Peyer's patch (tissue), 4 donors: ENCODE measurements at regions not wholly inside any gene's neighbourhood (a gene's known extent, or its start where the extent isn't known, plus 50 kb on each side); places are given as distances from the start of the nearest gene placed in this dataset.

Source experiments
- DNase-seq, 3 donors: peaks; one replicate each; pipeline ENCODE4 v3.0.0-alpha.2; 2017 to 2019
- H3K27ac ChIP-seq, 4 donors: fragments of 200-600 bp; sonication (generic); one replicate each; pipeline ENCODE4 v1.5.1; 2016 to 2019
- H3K27me3 ChIP-seq, 2 donors: fragments of 200-600 bp; sonication (generic); one replicate each; pipeline ENCODE4 v1.5.1; 2019
- H3K36me3 ChIP-seq, 3 donors: fragments of 200-600 bp; sonication (generic); one replicate each; pipeline ENCODE4 v1.5.1; 2016 to 2019
- H3K4me1 ChIP-seq, 4 donors: fragments of 200-600 bp; sonication (generic); one replicate each; pipeline ENCODE4 v1.5.1; 2016 to 2019
- H3K4me3 ChIP-seq, 4 donors: fragments of 200-600 bp; sonication (generic); 1 replicate in 3 of 4; 2 replicates in 1 of 4; pipeline ENCODE4 v1.5.1; 2016 to 2019; ENCODE audit warnings: mild to moderate bottlenecking in 1 of 4
- H3K9me3 ChIP-seq, 4 donors: fragments of 200-600 bp; sonication (generic); one replicate each; pipeline ENCODE4 v1.5.1; 2016 to 2019; ENCODE audit warnings: mild to moderate bottlenecking in 1 of 4
- CTCF ChIP-seq, 6 experiments: fragments of 450-650 bp in 4 of 6; fragments of 200-600 bp in 2 of 6; sonication (generic) in 1 of 6; IDR thresholded peaks; one replicate each; pipeline ENCODE4 v1.5.1; 2017 to 2019; ENCODE audit warnings: antibody characterized with exemption in 6 of 6, mild to moderate bottlenecking in 3 of 6, moderate library complexity in 1 of 6
- POLR2A ChIP-seq, 2 donors: fragments of 450-650 bp; IDR thresholded peaks; one replicate each; pipeline ENCODE4 v1.5.1; 2017; ENCODE audit warnings: antibody characterized with exemption in 2 of 2, mild to moderate bottlenecking in 2 of 2, moderate library complexity in 2 of 2

GRCh38 chr6:91082311-91082832, 495.5 kb upstream of the MAP3K7 start:
- Histone ChIP-seq H3K4me1 (no peaks in the 10 kb centered on the region), H3K4me3 (no peak overlapping the region), H3K36me3 (no peaks in the 10 kb centered on the region), H3K9me3 (no peaks in the 10 kb centered on the region), H3K27me3 (no peaks in the 10 kb centered on the region), H3K27ac (no peak overlapping the region)
- no peak for TF ChIP-seq POLR2A (IDR thresholded peaks at IDR 0.05)
- no peak for TF ChIP-seq CTCF (IDR thresholded peaks at IDR 0.05)
- no peak for DNase-seq

- no peak for DNase-seq
- H3K4me1 ChIP-seq: no peaks in the 10 kb centered on the region
- H3K4me3 ChIP-seq: no peak overlapping the region
- H3K9me3 ChIP-seq: no peaks in the 10 kb centered on the region
- TF ChIP-seq POLR2A (IDR thresholded peaks at IDR 0.05) (no peak), CTCF (IDR thresholded peaks at IDR 0.05) (peak in 4 of 6 experiments; percentile 54 to 76 (median 68))
- H3K27ac ChIP-seq: no peak overlapping the region
- no peaks in the 10 kb centered on the region for H3K36me3 ChIP-seq
- H3K27me3 ChIP-seq: no peaks in the 10 kb centered on the region
Measured at GRCh38 chr6:91081452-91082067, 494.7 kb upstream of the MAP3K7 start.

GRCh38 chr6:91080871-91081270, 494.0 kb upstream of the MAP3K7 start:
- Histone ChIP-seq H3K9me3 (no peaks in the 10 kb centered on the region), H3K4me3 (no peak overlapping the region), H3K4me1 (no peaks in the 10 kb centered on the region), H3K36me3 (no peaks in the 10 kb centered on the region), H3K27me3 (no peaks in the 10 kb centered on the region), H3K27ac (no peak overlapping the region)
- DNase-seq: no peak
- no peak for TF ChIP-seq CTCF (IDR thresholded peaks at IDR 0.05)
- TF ChIP-seq POLR2A (IDR thresholded peaks at IDR 0.05): no peak

GRCh38 chr6:91079969-91080368, 493.1 kb upstream of the MAP3K7 start:
- Histone ChIP-seq H3K36me3 (no peaks in the 10 kb centered on the region), H3K9me3 (no peaks in the 10 kb centered on the region), H3K27ac (no peak overlapping the region), H3K4me1 (no peaks in the 10 kb centered on the region), H3K27me3 (no peaks in the 10 kb centered on the region), H3K4me3 (no peak overlapping the region)
- TF ChIP-seq POLR2A (IDR thresholded peaks at IDR 0.05) (no peak), CTCF (IDR thresholded peaks at IDR 0.05) (no peak)
- DNase-seq: no peak

- no peaks in the 10 kb centered on the region for H3K27me3 ChIP-seq
- no peaks in the 10 kb centered on the region for H3K9me3 ChIP-seq
- no peak overlapping the region for H3K4me3 ChIP-seq
- TF ChIP-seq POLR2A (IDR thresholded peaks at IDR 0.05) (no peak), CTCF (IDR thresholded peaks at IDR 0.05) (no peak)
- no peak overlapping the region for H3K27ac ChIP-seq
- no peak for DNase-seq
- no peaks in the 10 kb centered on the region for H3K36me3 ChIP-seq
- no peaks in the 10 kb centered on the region for H3K4me1 ChIP-seq
Measured at GRCh38 chr6:91075244-91075976, 488.5 kb upstream of the MAP3K7 start.
